ENCODE measurements at regions not wholly inside any gene's neighbourhood (a gene's known extent, or its start where the extent isn't known, plus 50 kb on each side); places are given as distances from the start of the nearest gene placed in this dataset.

GRCh38 chr11:127274328-127274676 lies 273.7 kb upstream of the KIRREL3 start (continued):
- no peak for TF ChIP-seq CTCF (conservative IDR thresholded peaks at IDR 0.05; ENCODE audit: low read depth in 2 of 2)
- no peak for TF ChIP-seq REST (IDR thresholded peaks at IDR 0.05; ENCODE audit: unreplicated experiment)
- no peak for TF ChIP-seq ETS1 (IDR thresholded peaks at IDR 0.05)
- no peak for TF ChIP-seq EZH2 (IDR thresholded peaks at IDR 0.05; ENCODE audit: low read depth, unreplicated experiment)
- TF ChIP-seq EZH2phosphoT487 (IDR thresholded peaks at IDR 0.05; ENCODE audit: unreplicated experiment), result no peak
- TF ChIP-seq NANOG (IDR thresholded peaks at IDR 0.05; ENCODE audit: borderline replicate concordance), result no peak
- TF ChIP-seq STAT1 (IDR thresholded peaks at IDR 0.05; ENCODE audit: unreplicated experiment), result no peak

- Histone ChIP-seq H3K27ac (ENCODE audit: low read depth) (no peak overlapping the region), H3F3A (replicated peaks; ENCODE audit: low read depth) (no peaks in the 10 kb centered on the region), H3K4me3 (no peak overlapping the region), H3K4me2 (no peak overlapping the region), H4K20me1 (replicated peaks; ENCODE audit: insufficient read depth) (no peaks in the 10 kb centered on the region), H3K36me3 (ENCODE audit: insufficient read depth) (no peaks in the 10 kb centered on the region), H3K27me3 (ENCODE audit: insufficient read depth) (no peaks in the 10 kb centered on the region), H3K4me1 (ENCODE audit: insufficient read depth) (peaks cover 10% of the 10 kb centered on the region), H3K79me2 (replicated peaks; ENCODE audit: insufficient read depth) (no peaks in the 10 kb centered on the region), H2AFZ (no peak overlapping the region), H3K9me2 (ENCODE audit: insufficient read depth) (peaks cover 13% of the 10 kb centered on the region; the same call in 1 of the 2 replicates)
- DNase-seq (ENCODE audit: low spot score) (no peak), ATAC-seq (no peak)
- H3K27me3 Mint-ChIP-seq (ENCODE audit: insufficient read depth, low read depth, poor library complexity), result peaks cover 2% of the 10 kb centered on the region
- no peaks in the 10 kb centered on the region for H3K36me3 Mint-ChIP-seq (ENCODE audit: low read depth)
- H3K27ac Mint-ChIP-seq, result no peak overlapping the region
- no peak overlapping the region for H3K4me3 Mint-ChIP-seq
- H3K9me3 Mint-ChIP-seq, result no peaks in the 10 kb centered on the region
- H3K4me1 Mint-ChIP-seq, result peaks cover 7% of the 10 kb centered on the region
- TF ChIP-seq EZH2phosphoT487 (IDR thresholded peaks at IDR 0.05; ENCODE audit: unreplicated experiment), result no peak
- TF ChIP-seq CTCF (conservative IDR thresholded peaks at IDR 0.05; ENCODE audit: low read depth in 2 of 2), result no peak
- TF ChIP-seq ZNF331 (CRISPR knock-in tag; IDR thresholded peaks at IDR 0.05; ENCODE audit: low read depth), result no peak
- no peak for TF ChIP-seq JUNB (IDR thresholded peaks at IDR 0.05; ENCODE audit: unreplicated experiment)
- no peak for TF ChIP-seq ZNF114 (CRISPR knock-in tag; IDR thresholded peaks at IDR 0.05)
- no peak for TF ChIP-seq NANOG (IDR thresholded peaks at IDR 0.05; ENCODE audit: borderline replicate concordance)
- TF ChIP-seq ETS1 (IDR thresholded peaks at IDR 0.05), result no peak
Observed at GRCh38 chr11:127273593-127274327, 273.2 kb upstream of the KIRREL3 start.

All from GM23338 (cell line).